ENCODE measurements at regions not wholly inside any gene's neighbourhood (a gene's known extent, or its start where the extent isn't known, plus 50 kb on each side); places are given as distances from the start of the nearest gene placed in this dataset.

DNA sequence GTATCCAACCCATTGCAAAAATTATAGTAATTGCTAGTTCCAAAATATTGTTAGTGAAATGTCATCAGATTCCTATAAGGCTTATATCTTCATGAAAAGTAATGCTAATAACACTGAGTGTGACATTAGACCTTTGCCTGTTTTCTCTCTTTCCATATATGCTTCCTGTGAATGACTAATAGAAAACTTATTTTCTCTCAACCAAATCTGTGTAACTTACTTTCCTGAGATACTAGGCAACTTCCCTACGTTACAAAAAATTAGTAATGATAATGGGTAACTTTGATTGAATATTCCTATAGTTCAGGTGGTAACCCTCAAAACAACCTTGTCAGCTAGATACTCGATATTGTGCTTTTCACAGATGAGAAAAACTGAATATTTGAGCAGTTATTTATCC lies 124.2 kb upstream of the HNRNPU start:
- TF ChIP-seq, protein P1, sequence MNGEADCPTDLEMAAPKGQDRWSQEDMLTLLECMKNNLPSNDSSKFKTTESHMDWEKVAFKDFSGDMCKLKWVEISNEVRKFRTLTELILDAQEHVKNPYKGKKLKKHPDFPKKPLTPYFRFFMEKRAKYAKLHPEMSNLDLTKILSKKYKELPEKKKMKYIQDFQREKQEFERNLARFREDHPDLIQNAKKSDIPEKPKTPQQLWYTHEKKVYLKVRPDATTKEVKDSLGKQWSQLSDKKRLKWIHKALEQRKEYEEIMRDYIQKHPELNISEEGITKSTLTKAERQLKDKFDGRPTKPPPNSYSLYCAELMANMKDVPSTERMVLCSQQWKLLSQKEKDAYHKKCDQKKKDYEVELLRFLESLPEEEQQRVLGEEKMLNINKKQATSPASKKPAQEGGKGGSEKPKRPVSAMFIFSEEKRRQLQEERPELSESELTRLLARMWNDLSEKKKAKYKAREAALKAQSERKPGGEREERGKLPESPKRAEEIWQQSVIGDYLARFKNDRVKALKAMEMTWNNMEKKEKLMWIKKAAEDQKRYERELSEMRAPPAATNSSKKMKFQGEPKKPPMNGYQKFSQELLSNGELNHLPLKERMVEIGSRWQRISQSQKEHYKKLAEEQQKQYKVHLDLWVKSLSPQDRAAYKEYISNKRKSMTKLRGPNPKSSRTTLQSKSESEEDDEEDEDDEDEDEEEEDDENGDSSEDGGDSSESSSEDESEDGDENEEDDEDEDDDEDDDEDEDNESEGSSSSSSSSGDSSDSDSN (IDR thresholded peaks at IDR 0.05; ENCODE audit: borderline replicate concordance in 1 of 2, low read depth in 2 of 2, low read length in 2 of 2), result no peak
- TF ChIP-seq, protein P2, sequence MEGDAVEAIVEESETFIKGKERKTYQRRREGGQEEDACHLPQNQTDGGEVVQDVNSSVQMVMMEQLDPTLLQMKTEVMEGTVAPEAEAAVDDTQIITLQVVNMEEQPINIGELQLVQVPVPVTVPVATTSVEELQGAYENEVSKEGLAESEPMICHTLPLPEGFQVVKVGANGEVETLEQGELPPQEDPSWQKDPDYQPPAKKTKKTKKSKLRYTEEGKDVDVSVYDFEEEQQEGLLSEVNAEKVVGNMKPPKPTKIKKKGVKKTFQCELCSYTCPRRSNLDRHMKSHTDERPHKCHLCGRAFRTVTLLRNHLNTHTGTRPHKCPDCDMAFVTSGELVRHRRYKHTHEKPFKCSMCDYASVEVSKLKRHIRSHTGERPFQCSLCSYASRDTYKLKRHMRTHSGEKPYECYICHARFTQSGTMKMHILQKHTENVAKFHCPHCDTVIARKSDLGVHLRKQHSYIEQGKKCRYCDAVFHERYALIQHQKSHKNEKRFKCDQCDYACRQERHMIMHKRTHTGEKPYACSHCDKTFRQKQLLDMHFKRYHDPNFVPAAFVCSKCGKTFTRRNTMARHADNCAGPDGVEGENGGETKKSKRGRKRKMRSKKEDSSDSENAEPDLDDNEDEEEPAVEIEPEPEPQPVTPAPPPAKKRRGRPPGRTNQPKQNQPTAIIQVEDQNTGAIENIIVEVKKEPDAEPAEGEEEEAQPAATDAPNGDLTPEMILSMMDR (IDR thresholded peaks at IDR 0.05 in 2 of 3, conservative IDR thresholded peaks at IDR 0.05 in 1 of 3; ENCODE audit: insufficient read depth in 2 of 3, low read depth in 1 of 3, low read length in 3 of 3), result no peak
- TF ChIP-seq POLR2AphosphoS2 (IDR thresholded peaks at IDR 0.05; ENCODE audit: low read length), result no peak
- TF ChIP-seq NR2C2 (CRISPR knock-in tag; IDR thresholded peaks at IDR 0.05), result no peak
- no peak for TF ChIP-seq NR2C2 (tag; IDR thresholded peaks at IDR 0.05)
- no peak for TF ChIP-seq CBX5 (IDR thresholded peaks at IDR 0.05; ENCODE audit: borderline replicate concordance, low read depth)

Data from K562 (cell line).